Stimulated activated CD4-positive, alpha-beta T cell treated with anti-CD3 and anti-CD28 coated beads, Interleukin-1b, Interleukin-23, amount 100 ng/mL, for 48 hours (primary cell): ENCODE measurements at regions not wholly inside any gene's neighbourhood (a gene's known extent, or its start where the extent isn't known, plus 50 kb on each side); places are given as distances from the start of the nearest gene placed in this dataset.
"Not testable (repeated sequence)": the region's sequence is repeated elsewhere in the genome, so short reads cannot be mapped to it uniquely, and the experiment has no call there.

ENCODE experiments used
- DNase-seq: peaks from one replicate; pipeline ENCODE4 v3.0.0-alpha.2; 2020

DNA sequence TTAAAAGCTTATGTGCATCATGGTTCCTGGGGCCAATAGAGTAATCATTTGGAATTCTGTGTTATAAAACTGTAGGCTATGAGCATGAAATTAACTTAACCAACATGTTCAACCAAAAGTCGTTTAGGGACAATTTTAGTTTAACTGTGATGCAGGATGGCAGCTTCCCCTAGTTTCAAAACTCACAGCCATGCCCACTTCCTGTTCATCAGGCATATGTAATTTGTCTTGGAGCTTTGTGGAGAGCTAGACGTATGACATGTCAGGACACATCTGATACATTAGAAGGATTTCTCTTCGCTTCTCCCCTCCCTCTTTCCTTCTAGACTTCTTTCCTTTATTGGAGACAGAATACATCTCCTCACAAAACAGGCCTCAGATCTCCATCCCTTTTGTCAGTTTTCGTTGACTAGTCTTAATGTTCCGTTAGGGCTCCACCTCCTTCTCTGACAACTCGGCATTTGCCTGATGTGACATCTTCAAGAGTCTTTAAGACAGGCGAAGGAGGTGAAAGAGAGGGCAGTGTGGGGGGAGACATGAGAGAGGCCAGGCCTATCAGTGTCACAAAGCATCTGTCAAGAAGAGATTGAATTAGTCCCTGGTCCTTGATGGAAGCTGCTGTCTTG, 176.0 kb downstream of the MSX2 start:
- DNase-seq = no peak

DNA sequence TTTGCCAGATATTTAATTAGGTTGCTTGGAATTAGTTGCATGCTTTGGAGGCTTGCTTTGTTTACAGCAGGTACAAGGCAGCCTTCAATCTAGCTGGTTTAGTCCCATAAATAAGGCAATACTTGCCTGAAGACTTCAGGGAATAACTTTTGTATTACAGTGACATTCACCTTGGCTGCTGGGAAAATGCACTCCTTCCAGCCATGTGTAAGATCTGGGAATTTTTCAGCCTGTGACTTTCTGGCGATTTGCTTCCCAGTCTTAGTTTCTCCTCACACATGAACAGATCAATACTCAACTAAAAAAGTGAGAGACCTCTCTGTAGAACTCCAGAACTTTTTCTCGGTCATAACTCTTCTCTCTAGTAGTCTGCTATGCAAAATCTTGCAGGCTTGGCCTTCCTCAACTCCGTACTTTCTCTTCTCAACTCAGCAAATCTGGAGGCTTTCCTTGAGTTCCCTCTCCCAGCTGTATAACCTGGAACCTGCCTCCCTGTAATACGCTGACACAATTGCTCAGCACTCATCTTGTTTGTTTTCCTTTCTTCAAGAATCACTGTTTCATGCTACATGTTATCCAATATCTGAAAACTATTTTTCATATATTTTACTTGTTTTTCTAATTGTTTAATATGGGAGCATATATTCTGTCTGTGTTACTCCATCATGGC, 173.0 kb downstream of the MSX2 start:
- no peak for DNase-seq

DNA sequence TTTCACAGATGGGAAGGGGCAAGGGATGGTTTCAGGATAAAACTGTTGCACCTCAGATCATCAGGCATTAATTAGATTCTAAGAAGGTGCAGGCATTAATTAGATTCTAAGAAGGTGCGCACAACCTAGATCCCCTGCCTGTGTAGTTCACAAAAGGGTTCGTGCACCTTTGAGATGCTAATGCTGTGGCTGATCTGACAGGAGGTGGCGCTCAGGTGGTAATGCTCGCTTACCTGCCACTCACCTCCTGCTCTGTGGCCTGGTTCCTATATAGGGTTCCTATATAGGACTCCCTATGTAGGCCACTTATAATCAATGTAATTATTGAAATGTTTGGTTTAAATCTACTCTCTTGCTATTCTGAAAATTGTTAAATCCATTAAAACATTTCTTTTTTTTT, 171.0 kb downstream of the MSX2 start:
- no peak for DNase-seq

DNA sequence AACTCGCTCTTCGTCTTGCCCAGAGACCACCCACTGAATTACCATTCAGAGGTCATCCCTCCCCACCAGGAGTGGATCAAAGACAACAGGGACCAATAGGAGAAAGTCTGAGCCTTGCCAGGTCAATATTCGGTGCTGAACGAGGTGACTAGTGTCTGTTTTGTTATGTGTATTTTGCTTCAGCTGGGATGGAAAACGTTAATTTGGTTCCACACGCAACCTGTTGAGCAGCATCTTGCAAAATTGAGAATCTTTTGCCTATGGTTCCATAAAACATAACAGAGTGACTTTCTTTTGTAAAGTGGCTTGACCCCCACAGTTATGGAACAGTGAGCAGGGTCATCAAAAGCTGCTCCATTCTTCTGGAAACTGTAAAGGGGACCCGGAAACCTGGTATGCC, 168.4 kb downstream of the MSX2 start:
- no peak for DNase-seq

DNA sequence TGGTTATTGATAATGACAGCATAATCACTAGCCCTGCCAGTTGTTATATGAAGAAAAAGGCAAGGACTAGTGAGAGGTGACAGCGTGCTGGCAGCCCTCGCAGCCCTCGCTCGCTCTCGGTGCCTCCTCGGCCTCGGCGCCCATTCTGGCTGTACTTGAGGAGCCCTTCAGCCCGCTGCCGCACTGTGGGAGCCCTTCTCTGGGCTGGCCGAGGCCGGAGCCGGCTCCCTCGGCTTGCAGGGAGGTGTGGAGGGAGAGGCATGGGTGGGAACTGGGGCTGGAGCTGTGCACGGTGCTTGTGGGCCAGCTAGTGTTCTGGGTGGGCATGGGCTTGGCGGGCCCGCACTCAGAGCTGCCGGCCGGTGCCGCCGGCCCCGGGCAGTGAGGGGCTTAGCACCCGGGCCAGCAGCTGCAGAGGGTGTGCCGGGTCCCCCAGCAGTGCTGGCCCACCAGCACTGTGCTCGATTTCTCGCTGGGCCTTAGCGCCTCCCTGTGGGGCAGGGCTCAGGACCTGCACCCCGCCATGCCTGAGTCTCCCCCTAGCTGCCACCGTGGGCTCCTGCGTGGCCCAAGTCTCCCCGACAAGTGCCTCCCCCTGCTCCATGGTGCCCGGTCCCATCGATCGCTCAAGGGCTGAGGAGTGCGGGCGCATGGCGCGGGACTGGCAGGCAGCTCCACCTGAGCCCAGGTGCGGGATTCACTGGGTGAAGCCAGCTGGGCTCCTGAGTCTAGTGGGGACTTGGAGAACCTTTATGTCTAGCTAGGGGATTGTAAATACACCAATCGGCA, 156.2 kb downstream of the MSX2 start:
- DNase-seq = not testable (repeated sequence)

DNA sequence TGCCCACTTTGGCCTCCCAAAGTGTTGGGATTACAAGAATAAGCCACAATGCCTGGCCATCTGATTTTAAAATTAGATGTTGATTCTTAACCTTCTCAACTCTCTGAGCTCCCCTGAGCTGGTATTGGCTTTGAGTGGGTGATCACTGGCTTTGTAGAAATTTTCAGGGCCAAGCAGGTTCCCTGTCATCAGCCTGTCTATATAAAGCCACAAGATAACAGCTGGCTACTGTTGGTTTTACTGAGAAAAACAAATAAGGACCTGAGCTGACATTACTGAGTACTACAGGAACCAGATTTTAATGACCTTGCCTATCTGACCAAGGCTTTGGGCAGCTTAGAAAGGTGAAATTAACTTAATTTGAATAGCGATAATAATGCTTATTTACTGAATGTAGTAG, 153.6 kb downstream of the MSX2 start:
- no peak for DNase-seq

DNA sequence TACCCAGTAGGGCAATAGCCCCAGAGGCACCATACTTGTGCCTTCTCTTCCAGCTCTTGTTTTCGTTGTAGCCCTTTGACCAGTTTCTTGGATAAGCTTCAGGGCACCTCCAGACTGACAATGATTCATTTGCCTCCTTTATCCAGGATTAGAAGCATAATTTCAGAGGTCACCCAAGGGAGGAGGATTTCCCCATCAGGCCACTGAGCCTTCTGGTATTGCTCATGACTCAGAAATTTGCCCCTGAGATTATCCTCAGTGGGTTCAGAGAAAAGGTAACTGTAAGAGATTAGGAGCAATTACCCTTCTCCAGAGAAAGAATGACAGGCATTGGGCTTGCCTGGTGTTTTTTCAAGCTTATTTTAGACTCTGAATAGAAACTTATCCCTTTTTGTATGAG, 147.9 kb downstream of the MSX2 start:
- DNase-seq = no peak

DNA sequence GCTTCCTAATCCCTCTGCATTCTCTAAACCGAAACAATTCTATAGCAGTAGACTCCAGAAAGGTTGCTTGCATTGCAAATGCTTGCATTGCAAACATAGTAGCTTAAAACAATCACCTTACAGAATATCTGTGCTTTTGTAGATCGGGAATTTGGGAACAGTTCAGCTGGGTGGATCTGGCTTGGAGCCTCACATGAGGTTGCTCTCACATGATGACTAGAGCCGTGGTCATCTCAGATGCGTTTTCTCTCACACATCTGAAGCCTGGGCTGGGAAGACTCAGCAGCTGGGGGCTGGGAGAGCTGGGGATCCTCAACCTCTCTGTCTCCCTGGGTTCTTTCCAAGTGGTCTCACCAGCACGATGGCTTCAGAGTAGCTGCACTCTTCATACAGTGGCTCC, 127.8 kb downstream of the MSX2 start:
- no peak for DNase-seq

DNA sequence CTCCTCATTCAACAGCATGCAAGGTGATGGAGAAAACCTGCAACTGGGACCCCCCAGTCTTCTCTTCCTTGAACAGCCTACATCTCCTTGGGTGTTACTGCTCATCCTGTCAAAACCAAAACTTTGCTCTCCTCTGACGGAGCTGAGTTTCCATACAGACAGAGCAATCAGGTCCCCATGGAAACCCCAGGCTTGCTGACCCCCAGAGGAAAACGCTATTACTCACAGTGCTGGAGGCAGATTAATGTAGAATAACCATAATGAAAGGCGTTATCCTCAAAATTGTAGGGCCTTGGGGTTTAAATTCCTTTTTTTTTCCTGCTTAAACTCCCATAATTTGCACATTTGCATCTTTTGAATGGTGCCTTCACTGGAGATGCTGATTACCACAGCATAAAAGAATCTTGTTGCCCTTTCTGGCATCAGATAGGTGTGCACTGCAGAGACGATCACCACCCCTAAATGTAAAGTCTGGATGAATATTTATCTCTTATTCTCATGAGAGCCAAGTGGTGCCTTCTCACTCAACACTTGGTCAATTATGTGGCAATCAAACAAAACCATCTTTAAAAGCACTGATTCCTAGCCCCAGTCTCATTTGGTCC, 126.3 kb downstream of the MSX2 start:
- DNase-seq = no peak

DNA sequence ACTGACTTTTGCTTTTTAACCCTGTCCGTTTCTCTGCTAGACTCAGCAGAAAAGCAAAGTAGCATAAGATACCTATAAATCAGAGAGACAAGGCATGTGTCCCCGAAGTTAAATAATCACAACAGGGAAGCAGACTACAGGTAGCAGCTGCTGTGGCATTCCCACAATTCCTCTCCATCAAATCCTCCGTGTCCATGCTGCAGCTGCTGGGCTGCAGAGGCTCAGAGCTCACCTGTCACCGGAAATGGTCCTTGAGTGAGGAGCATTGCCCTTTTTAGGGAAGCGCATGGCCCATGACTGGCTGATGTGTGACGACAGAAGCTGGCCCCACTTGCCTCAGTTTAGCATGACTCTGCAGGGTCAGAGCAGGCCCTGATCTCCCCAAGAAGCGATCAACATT, 125.0 kb downstream of the MSX2 start:
- no peak for DNase-seq

DNA sequence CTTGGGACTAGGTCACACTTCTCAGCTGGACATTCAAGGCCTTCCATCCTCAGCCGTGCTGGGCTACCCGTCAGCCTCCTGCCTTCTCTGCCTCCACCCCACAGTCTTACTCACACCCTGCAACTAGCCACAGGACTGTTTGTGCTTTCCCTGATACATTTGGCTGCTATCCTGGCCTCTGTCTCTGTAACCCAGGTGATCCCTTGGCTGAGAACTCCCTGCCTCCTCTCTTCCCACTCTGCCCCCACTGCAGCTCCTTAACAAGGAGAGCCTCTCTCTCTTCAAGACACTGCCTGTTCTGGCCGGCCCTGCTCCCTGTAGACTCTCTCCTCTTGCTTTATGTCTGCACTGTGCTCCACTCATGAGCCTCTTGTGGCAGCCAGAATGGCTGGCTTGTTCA, 120.6 kb downstream of the MSX2 start:
- no peak for DNase-seq

DNA sequence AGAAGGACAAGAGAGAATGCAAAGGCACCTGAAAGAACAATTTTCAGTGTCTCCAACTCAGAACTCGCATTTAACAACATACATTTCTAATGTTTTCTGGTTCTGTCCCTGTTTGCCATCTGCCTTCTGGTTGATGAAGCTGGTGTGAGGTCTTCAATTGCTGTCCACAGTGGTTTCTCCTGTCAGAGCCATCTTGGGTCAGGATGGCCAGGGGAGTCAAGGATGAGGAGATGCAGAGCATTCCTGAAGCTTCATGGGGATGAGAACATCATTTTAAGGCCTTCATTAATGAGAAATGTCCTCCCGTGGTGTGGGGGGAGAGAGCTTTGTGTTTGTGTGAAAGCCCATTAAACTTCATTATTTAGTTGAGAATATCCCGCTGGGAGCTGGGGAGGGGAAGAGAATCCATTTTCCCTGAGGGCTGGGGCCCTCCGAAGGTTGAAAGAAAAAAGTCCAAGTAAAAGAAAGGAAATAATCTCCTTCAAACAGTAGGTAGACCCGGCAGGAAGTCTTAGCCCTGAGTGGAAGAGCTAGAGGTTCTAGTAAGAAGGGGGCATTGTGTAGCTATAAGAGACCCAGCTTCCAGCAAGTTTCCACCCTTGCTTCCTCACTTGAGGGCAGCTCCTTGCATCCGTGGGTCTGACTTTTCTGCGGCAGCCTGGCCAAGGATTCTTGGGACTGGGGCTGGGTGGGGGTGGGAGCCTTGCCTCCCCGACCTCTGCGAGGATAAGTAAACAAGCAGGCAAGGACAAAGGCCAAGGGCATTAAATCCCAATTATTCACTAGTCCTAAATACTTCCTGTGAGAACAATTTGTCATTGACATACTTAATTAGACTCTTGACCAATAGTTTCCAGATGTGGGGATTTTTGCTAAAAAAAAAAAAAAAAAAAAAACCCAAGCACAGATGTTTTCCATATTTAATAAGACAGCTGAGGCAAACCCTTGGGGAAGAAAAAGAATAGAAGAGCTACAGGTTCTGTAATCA, 119.2 kb downstream of the MSX2 start:
- no peak for DNase-seq

DNA sequence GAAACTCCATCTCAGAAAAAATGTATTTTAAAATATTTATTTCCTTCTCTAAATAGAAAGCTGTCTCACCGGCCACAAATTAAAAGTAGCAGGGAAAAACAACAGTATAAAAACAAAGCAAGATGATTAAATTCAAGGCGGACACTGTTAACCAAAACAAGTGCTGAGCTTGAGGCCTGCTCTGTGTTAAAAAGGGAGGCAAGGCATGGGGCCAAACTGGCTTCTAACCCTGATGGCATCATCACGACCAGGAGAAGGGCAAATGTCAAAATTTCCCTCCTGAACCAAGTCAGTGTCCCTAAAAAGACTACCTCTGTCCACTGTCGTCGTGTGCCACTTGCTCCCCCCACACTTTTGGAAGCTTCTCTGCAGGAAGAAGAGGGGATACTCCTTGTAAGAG, 116.1 kb downstream of the MSX2 start:
- no peak for DNase-seq

DNA sequence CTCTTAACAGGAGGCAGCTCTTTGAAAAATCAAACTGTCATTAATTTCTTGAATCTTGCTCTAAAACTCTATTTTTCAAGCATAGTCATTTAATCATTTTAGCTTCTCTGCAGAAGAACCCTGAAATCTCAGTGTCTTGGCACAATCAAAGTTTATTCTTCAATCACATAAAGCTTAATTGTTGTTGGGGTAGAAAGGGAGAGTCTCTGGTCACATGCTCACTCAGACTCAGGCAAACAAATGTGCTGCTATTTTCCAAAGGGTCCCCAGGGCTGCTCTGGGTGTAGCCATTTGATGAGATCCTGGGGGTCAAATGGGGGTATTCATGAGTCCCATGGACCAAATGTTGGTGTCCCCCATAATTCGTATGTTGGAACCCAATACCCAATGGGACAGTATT, 114.8 kb downstream of the MSX2 start:
- DNase-seq = no peak

DNA sequence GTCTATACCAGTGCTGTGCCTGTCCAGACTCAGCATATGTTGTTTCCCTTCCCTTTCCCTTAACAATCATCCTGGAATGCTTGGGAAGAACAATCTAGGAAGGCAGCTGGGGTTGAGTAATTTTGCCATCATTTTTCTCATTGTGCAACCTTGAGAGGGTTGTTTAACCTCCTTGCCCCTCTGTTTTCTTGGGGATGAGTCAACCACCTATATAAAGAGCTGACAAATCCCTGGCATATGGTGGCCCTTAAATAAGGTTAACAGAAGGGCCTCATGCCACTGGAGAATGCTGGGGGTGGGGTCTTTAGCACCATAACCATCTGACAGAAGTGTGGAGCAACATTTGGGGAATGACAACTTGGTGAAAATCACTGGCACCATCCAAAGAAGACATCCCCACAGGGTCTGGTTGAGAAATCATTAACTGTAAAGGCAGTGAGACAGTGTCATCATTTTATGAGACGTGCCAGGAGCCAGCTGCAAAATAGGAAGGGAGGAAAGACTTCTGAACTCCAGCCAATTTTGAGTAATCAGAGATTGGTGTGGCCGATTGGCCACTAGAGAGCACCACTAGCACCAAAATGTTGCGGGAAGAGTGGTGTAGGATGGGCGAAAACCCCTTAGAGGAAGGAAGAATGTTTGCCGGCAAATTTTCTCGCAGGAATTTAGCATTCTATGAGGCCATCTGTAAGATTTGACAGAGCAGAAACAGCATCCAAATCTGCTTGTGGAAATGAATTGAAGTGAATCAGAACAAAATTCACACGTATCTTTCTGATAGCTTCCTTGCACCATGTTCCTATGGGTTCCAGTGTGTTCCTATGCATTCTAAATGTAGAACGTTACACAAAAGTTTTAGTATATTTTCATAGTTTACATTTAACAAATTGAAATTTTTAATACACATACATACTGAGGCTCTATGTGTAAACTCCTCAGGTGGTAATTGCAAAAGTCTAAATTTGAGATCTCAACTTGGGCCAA, 113.8 kb downstream of the MSX2 start:
- no peak for DNase-seq

DNA sequence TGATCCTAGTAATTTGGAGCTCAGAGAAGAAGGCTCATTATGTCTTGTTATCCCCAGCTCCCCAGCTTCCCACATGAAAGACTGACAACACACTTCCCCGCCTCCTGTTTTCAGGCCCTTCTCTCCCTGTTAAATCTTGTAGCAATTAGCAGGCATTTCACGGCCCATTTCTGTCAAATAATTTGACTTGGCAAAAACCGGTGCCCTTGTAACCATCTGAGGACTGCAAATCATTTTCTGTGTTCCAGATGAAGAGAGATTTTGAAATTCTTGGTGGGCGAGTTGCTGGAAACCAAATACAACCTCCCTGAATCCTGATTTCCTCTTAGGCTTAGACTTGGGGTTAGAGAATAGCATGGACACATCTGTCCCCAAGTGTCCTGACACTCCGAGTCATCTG, 109.7 kb downstream of the MSX2 start:
- no peak for DNase-seq

DNA sequence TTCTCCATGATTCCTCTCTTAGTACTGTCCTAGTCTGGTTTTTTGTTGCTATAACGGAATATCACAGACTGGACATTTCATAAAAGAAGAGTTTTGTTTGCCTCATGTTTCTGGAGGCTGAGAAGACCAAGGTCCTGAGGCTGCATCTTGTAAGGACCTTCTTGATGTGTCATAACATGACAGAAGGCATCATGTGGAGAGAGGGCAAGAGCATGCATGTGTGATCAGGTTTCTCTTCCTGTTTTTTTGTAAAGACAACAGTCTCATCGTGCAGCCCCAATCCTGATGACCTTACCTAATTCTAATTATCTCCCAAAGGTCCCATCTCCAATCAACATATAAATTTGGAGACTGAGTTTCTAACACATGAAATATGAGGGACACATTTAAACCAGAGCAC, 108.4 kb downstream of the MSX2 start:
- no peak for DNase-seq

DNA sequence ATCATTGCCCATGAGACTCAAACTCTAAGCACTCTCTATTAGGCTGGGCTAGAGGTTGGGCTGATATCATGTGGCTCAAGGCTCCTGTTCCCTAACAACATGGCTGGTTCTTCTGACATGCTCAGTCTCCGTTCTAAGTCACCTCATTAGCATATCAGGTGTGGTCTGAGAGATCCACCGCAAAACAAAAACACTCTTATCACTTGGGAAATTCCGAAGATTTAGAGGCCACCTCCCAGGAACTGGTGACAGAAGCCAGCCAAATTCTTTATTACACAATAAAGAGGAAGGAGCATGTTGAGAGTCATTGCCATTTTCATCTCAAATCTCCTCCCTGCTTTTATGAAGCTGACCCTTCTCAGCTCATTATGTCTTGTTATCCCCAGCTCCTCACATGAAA, 107.6 kb downstream of the MSX2 start:
- no peak for DNase-seq

DNA sequence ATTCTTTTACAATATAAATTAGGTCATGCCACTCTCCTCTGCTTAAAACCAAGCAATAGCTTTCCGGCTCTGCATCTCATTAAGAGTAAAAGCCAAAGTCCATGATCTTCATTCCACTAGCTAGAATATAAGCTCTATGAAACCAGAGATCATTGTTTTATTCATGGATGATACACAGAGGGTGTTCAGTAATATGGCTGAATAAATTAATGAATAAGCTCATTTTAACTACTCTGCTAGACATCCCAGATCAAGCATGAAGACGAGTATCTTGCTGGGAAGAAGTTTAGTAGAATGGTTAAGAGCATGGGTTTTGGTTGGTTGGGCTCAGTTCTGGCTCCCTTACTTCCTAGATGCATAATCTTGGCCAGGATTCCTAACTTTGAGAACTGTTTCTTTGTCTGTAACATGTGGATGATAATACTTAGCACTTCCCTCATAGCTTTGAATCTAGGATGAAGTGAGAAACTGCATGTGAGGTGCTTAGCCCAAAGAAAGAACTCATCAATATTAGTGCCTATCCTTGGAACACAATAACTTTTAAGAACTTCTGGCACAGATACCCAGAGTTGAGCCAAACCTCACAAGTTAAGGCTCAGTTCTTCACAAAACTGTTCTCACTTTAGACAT, 106.8 kb downstream of the MSX2 start:
- DNase-seq = no peak

DNA sequence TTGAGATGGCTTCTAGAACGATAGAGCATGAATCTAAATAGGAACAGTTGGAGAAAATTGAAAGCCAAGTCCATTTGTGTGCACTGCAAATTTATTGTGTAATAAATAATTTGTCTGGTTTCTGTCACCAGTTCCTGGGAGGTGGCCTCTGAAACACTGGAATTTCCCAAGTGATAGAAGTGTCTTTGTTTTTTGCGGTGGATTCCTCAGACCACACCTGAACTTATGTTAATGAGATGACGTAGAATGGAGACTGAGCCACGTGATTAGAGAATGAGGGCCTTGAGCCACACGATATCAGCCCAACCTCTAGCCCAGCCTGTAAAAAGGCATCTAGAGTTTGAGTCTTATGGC, 105.1 kb downstream of the MSX2 start:
- DNase-seq = no peak
